ELF-1 (cell line): ENCODE measurements at regions not wholly inside any gene's neighbourhood (a gene's known extent, or its start where the extent isn't known, plus 50 kb on each side); places are given as distances from the start of the nearest gene placed in this dataset.

ENCODE experiments used
- DNase-seq: peaks from one replicate; pipeline ENCODE4 v3.0.0-alpha.2; 2016; ENCODE audit warnings: low read depth, low spot score

DNA sequence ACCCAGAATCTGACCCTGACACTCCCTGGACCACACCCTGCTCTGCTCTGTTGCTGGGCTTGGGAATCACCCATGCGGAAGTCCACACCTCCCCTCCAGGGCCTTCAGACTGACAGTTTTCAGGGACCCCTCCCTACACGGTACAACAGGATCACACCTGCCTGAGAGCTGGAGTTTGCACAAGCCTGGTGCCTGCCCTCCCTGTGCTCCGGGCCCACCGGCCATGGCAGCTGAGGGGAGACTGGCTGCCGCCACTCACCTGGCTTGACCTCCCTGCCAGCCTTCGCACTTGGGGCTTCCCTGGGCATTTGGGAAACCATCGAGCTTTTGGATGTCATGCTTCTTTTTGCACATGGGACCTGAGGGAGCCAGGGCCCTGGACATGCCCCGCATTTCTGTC, 95.9 kb upstream of the ANKRD34C start:
- DNase-seq = no peak

DNA sequence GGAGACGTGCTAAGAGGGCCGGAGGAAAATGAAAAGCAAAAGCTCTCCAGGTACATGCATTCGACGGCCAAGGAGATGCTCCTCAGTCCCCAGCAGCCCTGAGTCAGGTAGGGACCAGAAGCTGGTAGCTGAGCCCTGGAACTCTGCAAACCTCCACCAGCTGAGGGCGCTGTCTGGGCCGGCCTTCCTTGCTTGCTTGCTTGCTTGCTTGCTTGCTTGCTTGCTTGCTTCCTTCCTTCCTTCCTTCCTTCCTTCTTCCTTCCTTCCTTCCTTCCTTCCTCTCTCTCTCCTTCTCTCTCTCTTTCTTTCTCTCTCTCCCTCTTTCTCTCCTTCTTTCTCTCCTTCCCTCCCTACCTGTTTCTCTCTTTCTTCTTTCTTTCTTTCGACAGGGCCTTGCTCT, 94.6 kb upstream of the RASGRF1 start:
- peak; percentile 58 for DNase-seq

DNA sequence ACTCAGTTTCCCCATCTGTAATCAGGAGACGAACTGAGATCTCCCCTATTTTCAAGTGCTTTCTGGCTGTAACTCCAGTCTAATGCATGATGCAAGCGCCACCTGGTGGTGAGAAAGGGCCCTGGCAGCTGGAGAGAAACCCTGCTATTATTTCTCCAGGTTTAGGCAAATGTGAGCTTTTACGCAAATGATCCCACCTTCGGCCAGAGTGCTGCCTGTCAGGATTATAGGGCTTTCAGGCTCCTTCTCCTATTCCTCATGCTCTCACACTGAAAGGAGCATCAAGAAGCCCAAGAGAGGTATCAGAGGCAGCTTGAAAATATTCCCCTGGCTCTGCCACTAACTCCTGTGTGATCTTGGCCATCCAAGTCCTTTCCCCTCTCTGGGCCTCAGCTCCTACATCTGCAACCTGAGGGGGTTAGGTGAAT, 93.9 kb upstream of the RASGRF1 start:
- DNase-seq = peak; percentile 82

DNA sequence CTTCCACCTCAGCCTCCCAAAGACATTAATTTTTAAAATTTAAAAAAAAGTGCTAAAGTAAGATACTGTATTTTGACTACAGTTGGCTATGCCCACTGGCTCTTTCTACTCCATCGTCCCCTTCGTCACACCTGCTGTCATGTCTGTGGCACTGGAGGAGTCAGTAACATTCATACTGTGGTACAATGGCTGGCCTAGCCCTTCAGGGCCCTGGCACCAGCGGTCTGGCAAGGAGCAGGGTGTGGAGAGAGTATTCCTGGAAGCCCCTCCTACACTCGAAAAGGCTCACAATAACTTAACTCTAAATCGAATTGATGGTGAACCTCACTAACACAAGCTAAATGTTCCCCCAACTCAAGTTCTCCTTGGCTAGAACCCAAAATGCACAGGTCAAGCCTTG, 89.7 kb upstream of the RASGRF1 start:
- DNase-seq = no peak

DNA sequence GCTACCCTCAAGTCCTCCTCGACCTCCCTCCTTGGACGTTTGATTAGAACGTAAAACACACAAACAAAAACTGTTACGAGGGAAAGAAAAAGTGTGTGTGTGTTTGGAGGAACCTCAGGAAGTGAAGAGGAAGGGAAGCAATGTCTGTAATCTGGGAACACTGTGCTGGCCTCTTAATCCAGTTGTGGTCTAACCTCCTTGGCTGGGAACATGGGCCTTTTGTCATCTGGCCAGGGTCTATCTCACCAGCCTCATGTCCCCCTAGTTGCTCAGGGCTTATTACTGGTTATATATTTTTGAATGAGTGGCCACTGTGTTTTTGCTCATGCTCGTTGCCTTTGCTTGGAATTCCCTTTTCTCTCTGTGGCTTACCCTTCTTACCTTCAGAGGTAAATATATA, 89.0 kb upstream of the RASGRF1 start:
- DNase-seq = no peak

DNA sequence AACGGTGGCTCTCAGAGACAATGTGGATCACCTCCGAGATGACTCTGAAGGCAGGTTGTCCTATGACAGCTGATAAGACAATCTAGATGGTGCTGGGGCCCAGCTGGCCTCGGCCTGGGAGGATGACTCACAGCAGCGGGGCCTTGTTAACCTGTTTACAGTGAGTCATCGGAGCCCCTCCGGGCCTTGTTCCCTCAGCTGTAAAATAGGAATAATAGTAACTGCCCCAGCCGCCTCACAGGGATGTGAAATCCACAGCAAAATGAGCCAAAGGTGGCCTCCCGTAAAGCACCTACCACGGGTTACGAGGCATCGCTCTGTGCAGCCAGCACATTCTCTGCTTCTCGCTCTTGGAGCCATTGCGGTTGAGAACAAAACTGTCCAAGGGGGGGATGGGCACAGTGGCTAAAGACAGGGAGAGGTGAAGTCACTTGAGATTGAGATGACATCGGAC, 88.6 kb upstream of the RASGRF1 start:
- peak; percentile 91 for DNase-seq

DNA sequence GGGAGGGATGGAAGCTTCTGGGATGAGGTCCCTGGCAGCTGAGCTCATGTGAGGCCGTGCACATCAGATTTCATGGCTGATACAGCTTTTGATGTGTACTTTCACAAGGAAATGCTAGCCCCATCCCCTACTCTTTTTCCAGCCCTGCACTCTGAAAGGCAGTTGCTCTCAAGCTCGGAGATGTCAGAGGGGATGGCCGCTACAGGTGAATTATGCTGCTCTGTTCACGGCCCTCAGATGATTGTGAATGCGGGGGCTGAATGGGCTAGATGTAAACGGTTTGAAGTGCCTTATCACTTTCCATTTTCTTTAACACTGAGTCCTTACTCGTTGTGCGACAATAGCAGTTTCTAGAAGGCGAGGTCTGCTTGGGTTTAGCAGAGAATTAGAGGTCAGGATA, 88.0 kb upstream of the RASGRF1 start:
- no peak for DNase-seq

DNA sequence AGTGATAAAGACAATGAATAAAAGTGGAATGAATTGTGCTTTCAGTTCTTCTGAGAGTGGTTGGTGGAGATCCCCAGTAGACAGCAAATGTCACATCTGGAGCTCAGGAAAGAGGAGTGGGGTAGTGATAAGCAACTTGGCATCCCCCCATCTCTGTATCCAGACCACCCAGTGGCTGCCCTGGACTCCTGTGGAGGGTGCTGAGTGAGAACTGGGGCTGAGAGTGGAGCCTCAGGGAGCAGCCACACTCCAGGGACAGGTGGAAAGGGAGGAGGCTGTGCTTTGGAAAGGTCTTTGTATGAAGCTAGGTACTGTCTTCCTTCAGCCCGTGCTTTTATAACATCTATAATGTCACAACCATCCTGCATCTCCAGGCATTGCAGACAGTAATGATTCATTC, 85.6 kb upstream of the RASGRF1 start:
- no peak for DNase-seq

DNA sequence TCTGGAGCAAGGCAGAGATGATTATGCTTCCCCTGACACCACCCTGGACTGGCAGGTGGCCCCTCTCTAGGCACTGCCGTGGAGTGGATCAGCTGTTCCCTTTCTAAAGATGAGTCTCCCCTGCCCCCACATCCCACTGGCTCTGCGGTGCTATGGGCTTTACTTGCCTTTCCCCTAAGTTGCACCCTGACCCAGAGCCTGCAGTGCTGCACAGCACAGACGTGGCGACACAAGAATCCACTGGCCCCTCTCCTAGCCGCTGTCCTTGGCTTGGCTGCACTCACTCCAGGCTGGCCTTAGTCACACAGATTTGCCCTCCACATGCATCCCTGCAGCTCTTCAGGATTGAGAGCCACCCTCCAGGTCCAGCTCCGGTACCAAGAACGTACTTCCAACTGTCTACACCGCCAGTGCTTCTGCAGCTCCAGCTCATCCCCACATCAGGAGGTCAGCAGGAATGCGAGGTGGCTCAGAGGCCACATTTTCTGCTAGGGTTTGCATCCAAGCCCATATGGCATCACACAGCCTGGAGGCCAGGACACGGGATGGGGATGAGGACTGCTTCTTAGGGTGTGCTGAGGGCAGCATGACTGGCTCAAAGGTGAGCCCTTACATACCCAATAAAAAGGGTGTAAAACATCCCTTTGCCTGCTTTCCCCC, 82.4 kb upstream of the RASGRF1 start:
- no peak for DNase-seq

DNA sequence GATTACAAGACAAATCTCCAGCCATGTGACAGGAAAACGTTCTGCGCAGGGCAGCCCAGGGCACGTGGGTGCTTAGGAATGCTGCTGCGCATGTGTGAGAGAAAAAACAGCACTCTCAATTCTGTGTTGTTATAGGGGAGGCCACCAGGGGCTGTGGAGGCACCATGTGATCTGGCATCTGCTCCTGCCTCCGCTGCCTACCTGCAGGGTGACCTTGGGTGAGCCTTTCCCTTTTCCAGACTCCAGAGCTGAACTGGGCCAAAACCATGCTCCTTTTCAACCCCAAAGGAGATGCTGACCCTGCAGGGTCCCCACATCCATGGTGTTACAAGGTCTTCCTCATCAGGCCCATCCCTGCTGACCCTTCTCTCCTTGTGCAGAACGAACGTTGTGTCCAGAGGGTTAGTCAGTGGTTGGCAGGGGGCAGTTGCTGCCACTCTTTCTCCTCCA, 81.5 kb upstream of the RASGRF1 start:
- peak; percentile 76 for DNase-seq

DNA sequence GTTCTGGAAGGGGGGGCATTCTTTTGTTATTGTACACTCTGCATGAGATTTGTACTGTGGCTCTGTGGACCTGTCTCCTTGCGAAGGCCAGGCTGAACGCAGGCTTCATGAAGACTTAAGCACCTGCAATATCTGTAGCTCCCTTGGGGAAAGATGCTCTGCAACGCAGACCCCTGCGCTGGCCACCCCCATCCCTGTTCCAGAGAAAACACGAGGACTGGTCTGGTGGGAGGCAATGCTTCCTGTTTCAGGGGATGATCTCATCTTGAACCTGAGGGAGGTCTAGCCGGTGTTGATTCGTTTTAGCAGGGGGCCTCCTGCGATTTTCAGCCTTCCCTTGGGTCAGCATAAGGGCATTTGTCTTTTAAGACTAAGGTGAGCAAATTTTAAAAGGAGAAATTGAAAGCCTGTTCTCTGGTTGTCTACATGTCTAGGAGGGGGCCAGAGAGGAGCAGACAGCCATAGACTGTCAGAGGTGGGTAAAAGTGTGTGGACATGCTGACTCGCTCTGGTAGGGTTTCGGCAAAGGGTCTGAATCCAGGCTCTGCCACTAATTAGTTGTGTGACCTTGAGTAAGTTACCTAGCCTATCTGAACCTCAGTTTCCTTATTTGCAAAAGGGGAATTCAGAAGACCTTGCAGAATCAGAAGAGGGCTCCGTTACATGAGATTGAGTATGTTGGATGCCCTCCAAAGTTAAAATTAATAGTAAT, 80.9 kb upstream of the RASGRF1 start:
- no peak for DNase-seq

DNA sequence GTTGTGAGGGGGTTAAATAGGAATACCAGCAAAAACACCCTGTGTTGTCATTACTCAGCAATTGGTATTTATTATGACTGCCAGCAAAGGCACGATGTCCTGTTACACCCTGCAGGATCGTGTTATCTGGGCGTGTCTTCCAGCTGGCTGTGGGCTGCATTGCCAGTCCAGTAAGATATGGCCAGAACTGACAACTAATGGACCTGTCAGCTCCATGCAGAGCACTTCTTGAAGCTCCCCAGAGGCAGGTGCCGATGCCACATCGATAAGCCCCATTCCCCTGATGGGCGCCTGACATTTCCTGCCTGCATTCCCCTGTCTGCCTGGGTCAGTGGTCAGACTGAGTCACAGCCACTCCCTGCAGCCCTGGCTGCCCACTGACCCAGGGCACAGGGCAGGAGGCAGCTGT, 79.7 kb upstream of the RASGRF1 start:
- DNase-seq = no peak

DNA sequence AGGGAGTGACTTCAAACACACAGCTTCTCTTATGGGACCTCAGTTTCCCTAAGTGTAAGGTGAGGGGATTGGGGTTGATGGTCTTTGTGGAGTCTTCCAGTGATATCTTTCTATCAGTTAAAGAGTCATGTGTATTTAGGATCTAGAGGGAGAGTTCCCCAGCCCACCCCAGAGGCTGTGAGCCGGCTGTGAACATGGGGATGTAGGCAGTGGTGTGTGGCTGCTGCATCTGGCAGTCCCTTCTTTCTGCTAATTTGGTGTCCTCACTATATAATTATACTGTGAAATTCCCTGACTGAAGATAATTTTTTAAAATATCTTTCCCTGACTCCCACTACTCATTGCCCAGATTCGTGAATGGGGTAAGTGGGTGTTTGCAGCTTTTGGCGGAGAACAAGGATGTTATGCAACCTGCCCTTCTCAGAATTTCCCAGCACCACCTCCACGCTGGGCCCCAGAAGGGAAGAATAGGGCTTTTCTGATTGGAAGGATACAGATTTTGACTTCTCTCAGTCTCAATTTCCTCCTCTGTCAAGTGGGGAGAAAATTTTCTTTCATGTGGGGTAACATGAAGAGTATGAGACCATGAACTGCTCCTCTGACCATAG, 79.0 kb upstream of the RASGRF1 start:
- DNase-seq = no peak

DNA sequence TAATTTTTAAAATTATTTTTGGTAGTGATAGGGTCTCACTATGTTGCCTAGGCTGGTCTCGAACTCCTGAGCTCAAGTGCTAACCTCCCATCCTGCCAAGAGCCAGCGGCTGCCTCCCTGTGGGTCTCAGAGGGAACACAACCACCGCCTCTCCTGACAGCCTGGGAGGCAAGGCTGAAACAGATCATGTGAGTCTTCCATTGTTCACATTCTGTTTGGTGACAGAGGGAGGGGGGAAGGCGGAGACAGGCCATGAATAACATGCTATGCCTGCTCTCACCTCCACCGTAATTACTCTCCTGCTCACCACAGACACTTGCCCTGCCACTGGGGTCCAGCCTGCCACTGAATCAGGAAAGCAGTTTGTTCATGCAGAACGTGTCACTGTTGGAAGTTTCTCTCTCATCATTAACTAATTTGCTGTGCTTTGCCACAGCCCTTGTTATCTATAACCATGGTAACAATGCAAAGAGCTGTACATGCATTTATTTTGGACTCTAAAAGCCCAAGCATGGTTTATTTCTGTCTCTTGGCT, 78.4 kb upstream of the RASGRF1 start:
- DNase-seq = peak; percentile 88

DNA sequence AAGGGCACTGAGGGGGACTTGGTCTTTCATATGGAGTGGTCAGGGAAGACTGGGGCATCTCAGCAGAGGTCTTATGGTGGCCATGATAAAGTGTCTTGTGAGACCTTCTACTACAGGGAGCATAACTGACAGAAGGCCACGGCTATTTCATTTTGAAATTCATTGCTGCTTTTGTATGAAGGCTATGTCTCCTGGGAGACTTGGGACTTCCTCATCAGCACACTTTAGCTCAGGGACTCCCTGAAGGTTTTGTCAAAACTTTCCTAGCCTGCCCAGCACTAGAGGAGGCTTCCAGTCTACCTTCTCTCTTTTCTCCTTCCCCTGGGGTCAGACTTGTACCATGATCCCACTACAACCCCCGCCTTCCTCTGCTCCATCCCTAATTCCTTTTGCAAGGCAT, 77.2 kb upstream of the RASGRF1 start:
- no peak for DNase-seq

DNA sequence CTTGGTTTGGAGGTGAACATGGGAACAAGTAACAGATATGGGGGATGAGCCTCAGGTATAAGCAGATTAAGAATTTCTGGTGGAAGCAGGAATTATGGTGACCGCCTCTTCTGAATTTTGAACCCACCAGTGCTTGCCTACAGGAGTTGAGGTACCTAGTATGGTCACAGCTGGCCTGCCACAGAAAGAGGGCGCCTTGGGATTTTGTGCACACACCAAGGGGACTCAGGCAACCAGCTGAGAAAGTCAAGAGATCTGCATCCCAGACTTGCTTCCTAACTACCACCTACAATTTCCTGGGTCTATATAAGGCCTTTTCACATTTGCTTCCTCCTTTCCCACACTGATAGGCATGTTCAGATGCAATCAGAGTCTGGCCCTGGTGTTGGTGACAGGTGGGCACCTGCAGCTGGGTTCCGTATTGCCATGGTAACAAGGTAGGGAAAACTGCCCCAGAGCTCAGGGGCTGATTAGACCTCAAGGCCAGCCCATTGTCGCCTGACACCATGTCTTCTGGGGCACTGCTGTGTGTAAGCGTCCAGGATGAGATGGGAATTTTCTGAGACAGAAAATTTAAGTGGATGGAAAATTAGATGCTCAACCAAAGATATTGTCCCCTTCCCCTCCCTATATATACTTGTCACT, 75.9 kb upstream of the RASGRF1 start:
- DNase-seq = no peak

DNA sequence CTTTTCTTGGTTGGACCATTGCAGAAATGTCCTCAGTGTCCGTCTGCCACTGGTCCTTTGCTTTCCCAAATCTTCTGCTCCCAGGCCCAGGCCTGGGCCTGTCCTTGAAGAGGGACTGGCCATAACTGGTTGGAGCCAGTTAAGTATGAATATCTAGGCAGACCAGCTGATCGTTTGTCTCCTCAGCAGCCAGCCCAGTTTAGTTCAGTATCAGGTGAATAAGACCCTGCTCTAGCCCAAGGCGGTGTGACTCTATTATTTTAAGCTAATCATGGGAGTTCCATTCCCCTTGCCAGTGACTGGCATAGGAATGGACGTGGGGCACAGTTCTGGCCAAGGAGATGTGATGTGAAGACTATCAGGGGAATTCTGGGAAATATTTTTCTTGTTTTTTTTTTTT, 73.9 kb upstream of the RASGRF1 start:
- DNase-seq = no peak

DNA sequence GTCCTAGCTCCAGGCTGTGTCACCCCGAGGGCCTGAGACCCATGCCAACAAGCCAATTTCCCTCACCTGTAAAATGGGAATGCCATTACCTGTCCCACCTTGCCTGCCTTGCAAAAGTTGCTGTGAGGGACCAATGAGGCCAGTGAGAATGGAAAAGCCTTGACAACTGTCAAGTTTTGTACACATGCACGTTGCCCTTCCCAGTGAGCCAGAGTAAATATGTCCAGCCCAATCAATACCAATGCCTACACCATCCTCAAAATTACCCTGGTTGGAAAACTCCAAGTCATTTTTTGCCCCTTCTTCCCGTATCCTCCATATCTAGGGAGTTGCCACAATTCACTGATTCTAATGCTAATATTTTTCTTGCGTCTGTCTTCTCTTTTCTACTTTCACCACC, 73.5 kb upstream of the RASGRF1 start:
- DNase-seq = no peak

DNA sequence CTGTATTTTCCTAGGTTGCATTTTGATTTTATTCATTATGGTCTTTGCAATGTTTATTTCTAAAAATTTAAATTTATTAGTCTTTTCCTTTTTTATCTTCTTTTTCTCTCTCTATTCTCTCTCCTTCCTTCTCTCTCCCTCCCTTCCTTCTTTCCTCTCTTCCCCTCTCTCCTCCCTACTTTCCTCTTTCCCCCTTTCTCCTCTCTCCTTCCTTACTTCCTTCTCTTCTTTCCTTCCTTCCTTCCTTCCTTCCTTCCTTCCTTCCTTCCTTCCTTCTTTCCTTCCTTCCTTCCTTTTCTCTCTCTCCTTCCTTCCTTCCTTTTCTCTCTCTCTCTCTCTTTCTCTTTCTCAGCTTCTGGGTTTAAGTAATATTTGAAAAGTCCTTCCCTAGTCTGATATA, 72.8 kb upstream of the RASGRF1 start:
- no peak for DNase-seq

DNA sequence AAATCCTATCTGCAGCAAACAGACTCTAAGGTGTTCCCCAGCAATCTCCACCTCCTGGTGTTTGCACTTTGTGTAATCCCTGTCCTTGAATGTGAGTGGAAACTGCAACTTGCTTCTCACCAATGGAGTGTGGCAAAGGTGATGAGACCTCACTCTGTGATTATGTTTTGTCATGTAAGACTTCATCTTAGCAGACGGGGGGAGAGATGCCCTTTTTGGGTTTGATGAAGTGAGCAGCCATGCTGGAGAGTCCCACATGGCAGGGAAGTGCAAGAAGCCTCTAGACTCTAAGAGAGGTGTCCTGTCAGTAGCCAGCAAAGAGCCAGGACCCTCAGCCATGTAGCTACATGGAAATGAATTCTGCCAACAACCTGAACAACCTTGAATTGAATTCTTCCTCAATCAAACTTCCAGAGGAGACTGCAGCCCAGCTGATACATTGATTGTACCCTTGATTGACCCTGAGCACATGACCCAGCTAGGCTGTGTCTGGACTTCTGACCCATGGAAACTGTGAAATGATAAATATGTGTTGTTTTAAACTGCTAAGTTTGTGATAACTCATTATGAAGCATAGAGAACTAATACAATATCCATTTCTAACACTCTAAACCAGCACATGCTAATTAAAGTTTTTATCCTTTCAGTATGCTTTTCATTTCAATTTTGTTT, 71.4 kb upstream of the RASGRF1 start:
- DNase-seq = no peak

DNA sequence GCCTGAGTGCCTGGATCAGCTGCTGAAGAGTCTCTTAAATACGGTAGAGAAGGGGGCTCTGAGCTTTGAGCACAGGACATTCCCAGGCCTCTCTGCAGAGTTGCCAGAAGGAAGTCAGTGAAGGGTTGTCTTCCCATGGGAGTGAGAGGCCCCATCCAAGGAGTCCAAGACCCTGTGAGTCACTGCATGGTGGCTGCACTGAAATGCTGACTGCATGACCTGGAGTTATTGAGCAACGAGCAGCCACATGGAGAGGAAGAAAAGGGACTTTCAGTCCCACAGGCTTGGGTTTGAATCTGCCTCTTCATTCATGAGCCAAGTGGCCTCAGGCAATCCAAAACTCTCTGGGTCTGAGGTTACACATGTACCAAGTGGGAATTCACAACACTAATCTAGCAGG, 69.6 kb upstream of the RASGRF1 start:
- no peak for DNase-seq
